GM18517 (cell line): ENCODE measurements at regions not wholly inside any gene's neighbourhood (a gene's known extent, or its start where the extent isn't known, plus 50 kb on each side); places are given as distances from the start of the nearest gene placed in this dataset.
"Not testable (repeated sequence)": the region's sequence is repeated elsewhere in the genome, so short reads cannot be mapped to it uniquely, and the experiment has no call there.

ENCODE experiments used
- ATAC-seq: cut with Tn5 transposase; IDR thresholded peaks from one replicate; pipeline ENCODE4 v1.9.1; 2021; ENCODE audit warnings: mild to moderate bottlenecking, moderate library complexity; ENCODE audit not compliant: unreplicated experiment

DNA sequence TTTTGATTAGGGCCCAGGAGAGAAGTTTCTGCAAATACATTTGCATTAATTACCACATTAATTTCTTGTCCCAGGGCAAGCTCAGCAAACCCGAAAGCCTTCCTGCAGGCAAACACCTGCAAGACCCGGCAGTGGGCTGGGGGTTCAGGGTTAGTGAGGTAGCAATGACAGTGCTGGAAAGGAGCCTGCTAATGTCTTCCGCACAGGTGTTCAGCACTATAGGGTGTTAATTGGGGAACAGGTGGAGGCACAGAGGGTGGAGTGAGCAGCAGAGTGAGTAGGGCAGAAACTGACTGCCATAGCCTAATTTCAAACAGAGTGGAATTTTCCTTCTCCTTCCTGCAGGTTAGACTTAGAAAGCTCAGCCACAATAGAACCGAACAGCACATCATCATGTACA lies 50.9 kb upstream of the UBASH3B start:
- ATAC-seq, result no peak

GRCh38 chr11:122601141-122602125 lies 54.1 kb upstream of the UBASH3B start:
- no peak for ATAC-seq

- no peak for ATAC-seq
These were observed 55.2 kb upstream of the UBASH3B start for GRCh38 chr11:122600290-122600689.

DNA sequence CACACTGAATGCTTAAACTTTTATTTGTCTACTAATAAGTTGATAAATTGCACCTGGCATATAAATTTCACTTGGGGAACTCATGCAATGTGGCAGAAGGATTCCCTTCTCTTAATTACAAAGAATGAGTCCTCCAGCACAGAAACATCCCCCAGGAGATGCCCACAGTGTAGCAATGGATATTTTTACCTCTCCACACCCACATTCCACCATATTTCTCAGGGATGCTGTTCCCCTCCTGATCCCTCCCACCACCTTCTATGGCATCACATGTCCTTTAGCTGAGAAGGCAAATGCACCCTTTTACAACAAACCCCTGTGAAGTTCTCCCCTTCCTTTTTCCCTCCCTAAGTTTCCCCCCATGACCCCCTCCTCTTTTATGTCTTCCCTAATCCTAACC lies 56.1 kb upstream of the UBASH3B start:
- no peak for ATAC-seq

DNA sequence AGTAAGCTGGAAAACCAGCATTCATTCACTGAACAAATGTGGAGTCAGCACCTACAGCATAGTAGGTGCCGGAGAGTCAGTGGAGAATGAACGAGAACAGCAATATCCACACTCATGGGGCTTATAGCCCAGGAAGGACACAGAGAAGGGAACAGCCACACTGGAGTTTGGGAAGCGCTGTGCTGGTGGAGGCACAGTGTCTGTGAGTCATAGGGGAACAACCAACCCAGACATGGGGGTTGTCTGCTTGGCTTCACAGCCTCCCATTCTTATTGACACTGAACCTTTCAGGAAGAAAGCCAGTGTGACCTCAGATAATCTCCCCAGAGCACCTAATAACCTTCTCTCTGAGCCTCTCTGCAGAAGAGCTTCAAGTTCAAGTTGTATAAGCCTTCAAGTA lies 56.6 kb upstream of the UBASH3B start:
- no peak for ATAC-seq

DNA sequence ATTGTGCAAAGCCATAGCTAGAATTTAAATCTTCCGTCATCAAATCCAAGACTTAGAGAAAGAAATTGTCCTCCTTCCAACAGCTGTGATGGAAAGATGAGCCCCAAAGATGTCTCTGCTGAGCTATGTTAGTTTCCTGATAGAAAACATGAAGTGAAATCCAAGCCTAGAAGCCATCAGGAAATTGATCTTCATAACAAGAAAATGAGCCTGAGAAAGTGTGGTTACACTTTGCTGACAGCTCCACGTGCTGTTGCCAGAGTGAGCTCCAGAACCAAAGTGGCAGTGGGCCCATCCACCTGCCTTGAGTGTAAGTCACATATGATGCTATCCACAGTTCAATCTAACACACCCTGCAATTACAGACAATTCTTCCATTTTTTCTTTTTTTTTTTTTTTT lies 58.0 kb upstream of the UBASH3B start:
- ATAC-seq, result no peak

- ATAC-seq, result no peak
These were observed 60.4 kb upstream of the UBASH3B start for GRCh38 chr11:122594986-122595645.

- ATAC-seq, result no peak
These were observed 61.8 kb upstream of the UBASH3B start for GRCh38 chr11:122593473-122594420.

GRCh38 chr11:122592641-122593040 lies 62.9 kb upstream of the UBASH3B start:
- no peak for ATAC-seq

GRCh38 chr11:122584670-122585069 lies 70.9 kb upstream of the UBASH3B start:
- no peak for ATAC-seq

- ATAC-seq, result not testable (repeated sequence)
These were observed 75.5 kb upstream of the UBASH3B start for GRCh38 chr11:122580071-122580470.

GRCh38 chr11:122578171-122578825 lies 77.2 kb upstream of the UBASH3B start:
- no peak for ATAC-seq

GRCh38 chr11:122572592-122572991 lies 82.9 kb upstream of the UBASH3B start:
- no peak for ATAC-seq

DNA sequence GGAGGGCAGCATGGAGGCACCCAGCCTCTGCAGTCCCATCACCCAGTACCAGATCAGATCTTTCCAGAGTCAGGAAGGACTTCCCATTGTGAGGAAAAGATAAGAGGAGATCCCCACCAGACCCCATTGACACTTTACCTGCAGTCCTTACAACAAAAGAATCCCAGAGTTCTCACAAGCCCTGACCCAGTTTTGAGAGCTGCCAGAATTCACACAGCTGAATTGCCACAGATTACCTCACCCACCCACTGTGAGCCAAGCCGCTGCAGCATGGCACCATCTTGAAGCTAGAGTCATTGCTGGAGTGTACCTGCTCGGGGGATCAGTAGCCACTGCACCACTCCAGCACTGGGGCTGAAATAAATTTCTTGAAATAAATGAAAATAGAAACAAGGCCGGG lies 91.8 kb upstream of the UBASH3B start:
- ATAC-seq, result no peak

GRCh38 chr11:122559734-122560382 lies 95.7 kb upstream of the UBASH3B start:
- no peak for ATAC-seq

GRCh38 chr11:122559218-122559617 lies 96.3 kb upstream of the UBASH3B start:
- ATAC-seq, result not testable (repeated sequence)

DNA sequence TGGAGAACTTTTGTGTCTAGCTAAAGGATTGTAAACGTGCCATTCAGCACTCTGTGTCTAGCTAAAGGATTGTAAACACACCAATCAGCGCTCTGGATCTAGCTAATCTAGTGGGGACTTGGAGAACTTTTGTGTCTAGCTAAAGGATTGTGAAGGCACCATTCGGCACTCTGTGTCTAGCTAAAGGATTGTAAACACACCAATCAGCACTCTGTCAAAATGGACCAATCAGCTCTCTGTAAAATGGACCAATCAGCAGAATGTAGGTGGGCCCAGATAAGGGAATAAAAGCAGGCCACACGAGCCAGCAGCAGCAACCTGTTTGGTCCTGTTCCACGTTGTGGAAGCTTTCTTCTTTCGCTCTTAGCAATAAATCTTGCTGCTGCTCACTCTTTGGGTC lies 98.4 kb upstream of the UBASH3B start:
- not testable (repeated sequence) for ATAC-seq

DNA sequence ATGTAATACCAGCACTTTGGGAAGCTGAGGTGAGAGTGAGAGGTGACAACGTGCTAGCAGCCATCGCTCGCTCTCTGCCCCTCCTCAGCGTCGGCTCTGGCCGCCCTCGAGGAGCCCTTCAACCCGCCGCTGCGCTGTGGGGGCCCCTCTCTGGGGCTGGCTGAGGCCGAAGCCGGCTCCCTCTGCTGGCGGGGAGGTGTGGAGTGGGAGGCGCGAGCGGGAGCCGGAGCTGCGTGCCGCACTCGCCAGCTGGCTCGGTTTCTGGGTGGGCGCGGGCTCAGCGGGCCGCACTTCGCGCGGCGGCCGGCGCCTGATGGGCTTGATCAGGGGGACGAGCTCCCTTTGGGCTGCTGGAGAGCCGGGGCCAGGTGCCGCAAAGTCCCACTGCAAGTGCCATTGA lies 98.9 kb upstream of the UBASH3B start:
- no peak for ATAC-seq

DNA sequence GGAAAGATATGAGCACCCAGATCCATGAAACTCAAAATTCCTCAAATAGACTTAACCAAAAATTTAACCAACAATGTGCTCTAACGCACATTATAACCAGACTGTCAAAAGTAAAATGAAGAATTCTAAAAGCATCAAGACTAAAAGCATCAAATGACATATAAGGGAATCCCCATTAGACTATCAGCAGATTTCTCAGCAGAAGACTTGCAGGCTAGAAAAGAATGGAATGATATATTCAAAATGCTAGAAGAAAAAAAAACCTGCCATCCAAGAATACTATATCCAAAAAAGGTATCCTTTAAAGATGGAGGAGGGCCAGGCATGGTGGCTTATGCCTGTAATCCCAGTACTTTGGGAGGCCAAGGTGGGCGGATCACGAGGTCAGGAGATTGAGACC lies 117.5 kb upstream of the UBASH3B start:
- no peak for ATAC-seq

DNA sequence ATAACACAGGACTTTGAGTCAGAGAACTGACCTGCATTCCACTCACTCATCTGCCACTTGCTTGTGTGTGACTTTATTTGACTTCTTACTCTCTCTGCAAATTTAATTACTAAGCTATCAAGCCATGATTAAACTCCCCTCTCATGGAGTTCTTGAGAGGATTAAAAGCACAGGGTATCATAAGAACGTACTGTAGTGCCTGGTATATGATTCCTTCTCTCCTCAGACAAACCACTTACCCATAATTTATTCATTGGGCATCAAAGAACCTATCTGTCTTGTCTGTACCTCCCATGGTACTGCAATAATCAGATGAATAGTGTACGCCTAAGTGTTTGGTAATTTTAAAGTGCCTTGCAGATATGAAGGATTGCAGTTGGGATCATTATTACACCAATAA lies 130.6 kb upstream of the UBASH3B start:
- no peak for ATAC-seq
